Mesodermal cell (in vitro differentiated cells): ENCODE measurements at regions not wholly inside any gene's neighbourhood (a gene's known extent, or its start where the extent isn't known, plus 50 kb on each side); places are given as distances from the start of the nearest gene placed in this dataset.

Experiments used
- H3K27ac ChIP-seq: 2 replicates; pipeline ENCODE4 v1.7.0; 2013; ENCODE audit warnings: mild to moderate bottlenecking, low read depth, low read length, moderate library complexity; ENCODE audit not compliant: severe bottlenecking
- H3K36me3 ChIP-seq: 2 replicates; pipeline ENCODE4 v1.7.1; 2013; ENCODE audit warnings: mild to moderate bottlenecking, low read length, moderate library complexity; ENCODE audit not compliant: control insufficient read depth, insufficient read depth
- H3K4me1 ChIP-seq: one replicate; pipeline ENCODE4 v1.7.1; 2013; ENCODE audit warnings: mild to moderate bottlenecking, low read length; ENCODE audit not compliant: insufficient read depth, control insufficient read depth, poor library complexity, severe bottlenecking
- H3K4me3 ChIP-seq: 2 replicates; pipeline ENCODE4 v1.7.0; 2013; ENCODE audit warnings: low read length, control low read depth, mild to moderate bottlenecking; ENCODE audit not compliant: insufficient read depth, poor library complexity, severe bottlenecking; ENCODE audit errors: extremely low read depth
- H3K9me3 ChIP-seq: 2 replicates; pipeline ENCODE4 v1.7.1; 2013; ENCODE audit warnings: mild to moderate bottlenecking, low read length, moderate library complexity; ENCODE audit not compliant: control insufficient read depth
- WGBS, 2 experiments: methylation state at CpG; one replicate each; pipeline ENCODE4 v1.1.5; 2013; ENCODE audit warnings: missing lambda C conversion rate in 2 of 2; ENCODE audit not compliant: insufficient coverage in 2 of 2; 5-methylcytosine and 5-hydroxymethylcytosine counted together

GRCh38 chr21:39093526-39093925 lies 89.7 kb downstream of the PSMG1 start:
- 90 to 91% methylated on average over 15 to 16 of the region's 17 CpGs for WGBS, 2 experiments
- Histone ChIP-seq H3K4me3 (no peak overlapping the region), H3K4me1 (peaks cover 4% of the 10 kb centered on the region), H3K27ac (no peak overlapping the region), H3K9me3 (peaks cover 5% of the 10 kb centered on the region), H3K36me3 (no peaks in the 10 kb centered on the region)

DNA sequence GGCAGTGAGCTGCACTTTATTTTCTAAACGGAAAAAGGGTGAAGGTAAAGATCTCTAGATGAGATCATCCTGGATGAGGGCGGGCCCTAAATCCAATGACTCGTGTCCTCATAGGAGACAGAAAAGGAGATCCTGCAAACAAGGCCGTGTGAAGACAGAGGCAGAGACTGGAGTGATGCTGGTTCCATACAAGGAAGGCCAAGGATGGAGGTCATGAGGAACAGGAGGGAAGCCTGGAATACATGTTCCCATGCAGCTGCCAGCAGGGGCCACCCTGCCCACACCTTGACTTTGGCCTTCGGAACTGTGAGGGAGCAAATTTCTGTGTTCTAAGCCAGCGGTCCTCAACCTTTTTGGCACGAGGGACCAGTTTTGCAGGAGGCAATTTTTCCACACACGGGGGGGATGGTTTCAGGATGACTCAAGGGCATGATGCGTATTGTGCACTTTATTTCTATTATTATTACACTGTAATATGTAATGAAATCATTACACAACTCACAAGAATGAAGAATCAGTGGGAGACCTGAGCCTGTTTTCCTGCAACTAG lies 94.3 kb downstream of the PSMG1 start:
- no peak overlapping the region for H3K4me3 ChIP-seq
- peaks cover 5% of the 10 kb centered on the region for H3K9me3 ChIP-seq
- peaks cover 4% of the 10 kb centered on the region for H3K4me1 ChIP-seq
- WGBS, 2 experiments: 73 to 77% methylated on average over 6 to 7 of the region's 9 CpGs
- no peak overlapping the region for H3K27ac ChIP-seq
- H3K36me3 ChIP-seq: no peaks in the 10 kb centered on the region

- 76 to 85% methylated on average over 5 to 6 of the region's 6 CpGs for WGBS, 2 experiments
- Histone ChIP-seq H3K4me3 (no peak overlapping the region), H3K27ac (peak overlapping the region; percentile 78), H3K9me3 (peaks cover 5% of the 10 kb centered on the region), H3K4me1 (peaks cover 4% of the 10 kb centered on the region), H3K36me3 (no peaks in the 10 kb centered on the region)
Observed at GRCh38 chr21:39088031-39088370, 95.2 kb downstream of the PSMG1 start.

DNA sequence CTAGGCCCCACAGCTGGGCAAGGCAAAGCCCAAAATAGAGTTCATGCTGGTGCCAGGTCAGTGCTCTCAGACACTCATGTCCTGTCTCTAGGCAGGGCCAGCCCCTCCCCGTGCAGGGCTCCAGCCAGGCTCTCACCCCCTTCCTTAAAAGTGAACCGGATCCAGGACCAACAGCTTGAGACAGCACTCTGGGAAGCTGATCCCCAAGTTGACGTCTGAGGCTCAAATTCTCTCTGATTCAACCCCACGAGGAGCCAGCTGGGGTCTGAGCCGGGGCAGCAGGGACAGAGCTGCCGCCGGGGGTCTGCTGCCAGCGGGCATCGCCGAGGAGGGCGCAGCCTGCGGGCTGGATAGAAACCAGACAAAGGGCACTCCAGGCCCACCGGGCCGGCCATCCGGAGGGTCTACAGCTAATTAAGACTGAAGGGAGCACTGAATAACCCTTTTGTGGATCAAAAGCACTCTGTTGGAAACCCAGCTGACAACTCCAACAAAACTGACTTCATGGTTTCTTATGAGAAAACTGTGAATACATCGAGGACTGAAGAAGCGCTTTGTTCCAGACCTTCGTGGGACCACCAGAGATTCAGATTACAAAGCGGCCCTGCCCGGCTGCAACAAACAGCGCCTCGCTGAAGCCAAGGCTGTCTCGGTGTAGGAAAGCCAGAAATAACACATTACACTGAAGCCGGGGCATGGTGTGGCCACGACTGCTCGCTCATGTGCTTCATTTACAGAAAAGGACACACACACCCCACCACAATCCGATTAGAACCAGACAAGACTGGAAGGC lies 95.8 kb downstream of the PSMG1 start:
- Histone ChIP-seq H3K36me3 (no peaks in the 10 kb centered on the region), H3K4me1 (peaks cover 4% of the 10 kb centered on the region), H3K4me3 (no peak overlapping the region), H3K9me3 (peaks cover 5% of the 10 kb centered on the region), H3K27ac (peak overlapping the region; percentile 78)
- 79 to 84% methylated on average over 24 to 25 of the region's 27 CpGs for WGBS, 2 experiments

DNA sequence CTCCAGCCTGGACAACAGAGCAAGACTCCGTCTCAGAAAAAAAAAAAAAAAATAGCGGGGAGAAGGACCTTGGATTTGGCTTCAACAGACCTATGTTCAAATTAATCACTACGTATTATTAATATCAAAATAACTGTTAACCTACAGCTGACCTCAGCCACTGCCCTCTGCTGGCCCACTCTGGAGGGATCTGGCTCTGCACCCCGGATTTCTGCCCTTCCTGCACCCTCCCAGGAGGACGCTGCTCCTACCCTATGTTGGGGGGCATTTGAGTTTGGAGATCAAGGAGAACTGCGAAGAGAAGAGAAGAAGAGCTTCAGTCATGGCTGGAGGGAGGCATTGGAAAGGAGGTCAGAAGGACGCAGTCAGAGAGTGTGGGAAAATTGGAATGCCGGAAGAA lies 96.7 kb downstream of the PSMG1 start:
- Histone ChIP-seq H3K36me3 (no peaks in the 10 kb centered on the region), H3K4me1 (peaks cover 4% of the 10 kb centered on the region), H3K27ac (no peak overlapping the region), H3K9me3 (peaks cover 5% of the 10 kb centered on the region), H3K4me3 (no peak overlapping the region)
- WGBS, 2 experiments: 90 to 95% methylated on average over 3 to 4 of the region's 8 CpGs

DNA sequence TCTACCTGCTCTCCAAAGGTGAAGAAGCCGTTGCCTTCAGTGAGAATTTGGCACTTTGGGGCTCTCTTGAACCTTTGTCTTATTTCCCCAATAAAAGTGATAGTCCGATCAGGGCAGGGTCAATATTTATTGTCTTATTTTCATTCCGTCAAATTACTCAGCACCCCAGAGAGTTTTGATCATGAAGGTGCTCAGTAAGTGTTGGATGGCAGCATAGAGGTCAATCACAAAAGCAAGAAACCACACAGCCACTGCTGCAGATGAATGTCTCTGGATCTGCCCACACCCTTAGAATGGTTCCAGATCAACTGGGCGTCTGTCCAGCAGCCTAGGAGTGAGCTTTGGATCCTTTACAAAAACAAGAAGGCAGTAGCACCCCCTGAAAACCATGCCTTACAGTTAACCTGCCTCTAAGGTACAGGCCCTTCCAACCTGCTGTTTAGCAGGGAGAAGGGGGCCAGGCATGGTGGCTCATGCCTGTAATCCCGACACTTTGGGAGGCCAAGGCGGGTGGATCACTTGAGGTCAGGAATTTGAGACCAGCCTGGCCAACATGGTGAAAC lies 97.3 kb downstream of the PSMG1 start:
- Histone ChIP-seq H3K36me3 (no peaks in the 10 kb centered on the region), H3K4me1 (peaks cover 4% of the 10 kb centered on the region), H3K9me3 (peaks cover 5% of the 10 kb centered on the region), H3K4me3 (no peak overlapping the region), H3K27ac (no peak overlapping the region)
- WGBS, 2 experiments: 91 to 92% methylated on average over 3 to 5 of the region's 6 CpGs

GRCh38 chr21:39084979-39085729 lies 98.1 kb downstream of the PSMG1 start:
- 76 to 81% methylated on average over 3 to 4 of the region's 5 CpGs for WGBS, 2 experiments
- peaks cover 4% of the 10 kb centered on the region for H3K4me1 ChIP-seq
- peaks cover 5% of the 10 kb centered on the region for H3K9me3 ChIP-seq
- no peak overlapping the region for H3K4me3 ChIP-seq
- H3K36me3 ChIP-seq: no peaks in the 10 kb centered on the region
- H3K27ac ChIP-seq: no peak overlapping the region

DNA sequence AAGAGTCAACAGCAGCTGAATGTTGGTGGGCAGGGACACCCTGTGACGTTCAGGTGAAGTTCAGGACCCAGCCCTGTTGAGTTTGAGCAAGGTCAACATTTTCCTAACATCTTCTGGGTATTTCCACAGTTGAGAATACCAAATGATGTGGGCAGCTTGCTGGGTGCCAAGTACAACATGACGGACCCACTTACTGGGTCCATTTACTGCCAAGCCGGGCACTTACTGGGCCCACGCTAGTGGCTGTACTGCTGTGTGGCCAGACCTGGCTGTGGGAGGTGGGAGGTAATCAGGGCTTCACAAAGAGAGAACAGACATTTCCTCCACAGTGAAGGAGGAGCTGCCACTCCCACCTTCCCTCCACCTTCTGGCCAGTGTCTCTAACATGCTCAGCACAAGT lies 99.2 kb downstream of the PSMG1 start:
- Histone ChIP-seq H3K27ac (no peak overlapping the region), H3K4me3 (no peak overlapping the region), H3K36me3 (no peaks in the 10 kb centered on the region), H3K9me3 (no peaks in the 10 kb centered on the region), H3K4me1 (peaks cover 4% of the 10 kb centered on the region)
- 92 to 100% methylated on average over 2 to 3 of the region's 4 CpGs for WGBS, 2 experiments

GRCh38 chr21:39083377-39084008 lies 99.8 kb downstream of the PSMG1 start:
- H3K27ac ChIP-seq: no peak overlapping the region
- peaks cover 4% of the 10 kb centered on the region for H3K4me1 ChIP-seq
- no peaks in the 10 kb centered on the region for H3K9me3 ChIP-seq
- 87 to 91% methylated on average over 5 to 7 of the region's 11 CpGs for WGBS, 2 experiments
- H3K36me3 ChIP-seq: no peaks in the 10 kb centered on the region
- H3K4me3 ChIP-seq: no peak overlapping the region

DNA sequence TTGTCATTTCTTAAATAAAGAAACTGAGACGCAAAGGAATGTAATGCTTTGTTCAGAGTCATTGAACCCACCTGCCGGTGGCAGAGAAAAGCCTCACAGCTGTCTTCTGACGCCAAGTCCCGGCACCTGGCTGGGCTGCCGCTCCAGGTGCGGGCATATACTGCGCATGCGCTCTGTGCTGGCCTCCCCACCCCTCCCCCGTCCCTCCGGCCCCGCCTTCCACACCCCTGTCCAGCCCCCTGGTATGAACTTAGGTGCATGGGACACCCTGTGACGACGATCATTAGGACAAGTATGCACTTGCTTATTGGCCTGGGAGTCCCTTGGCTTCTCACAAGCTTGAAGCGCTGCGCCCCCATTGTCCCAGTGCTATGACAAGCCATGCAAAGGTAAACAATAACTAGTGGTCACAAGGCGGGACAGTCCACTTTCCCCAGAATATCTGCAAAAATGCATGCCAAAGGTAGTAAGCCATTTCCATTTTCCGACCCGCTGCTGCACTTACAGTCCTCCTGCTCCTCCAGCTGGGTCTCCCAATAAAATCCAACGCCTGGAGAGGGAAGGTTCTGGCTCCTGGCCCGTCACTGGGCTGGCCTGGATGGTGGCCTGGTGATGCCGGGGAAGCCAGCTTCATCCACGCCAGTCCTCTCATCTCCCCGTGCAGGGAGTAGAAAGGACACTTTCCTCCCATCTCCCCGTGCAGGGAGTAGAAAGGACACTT lies 100.4 kb downstream of the PSMG1 start:
- H3K9me3 ChIP-seq: no peaks in the 10 kb centered on the region
- 82 to 90% methylated on average over 16 to 21 of the region's 24 CpGs for WGBS, 2 experiments
- no peak overlapping the region for H3K27ac ChIP-seq
- no peak overlapping the region for H3K4me3 ChIP-seq
- H3K4me1 ChIP-seq: no peaks in the 10 kb centered on the region
- no peaks in the 10 kb centered on the region for H3K36me3 ChIP-seq
